Testis (tissue), 2 donors: ENCODE measurements at regions not wholly inside any gene's neighbourhood (a gene's known extent, or its start where the extent isn't known, plus 50 kb on each side); places are given as distances from the start of the nearest gene placed in this dataset.
"Not testable (repeated sequence)": the region's sequence is repeated elsewhere in the genome, so short reads cannot be mapped to it uniquely, and the experiment has no call there.

ENCODE experiments used
- DNase-seq: peaks from one replicate; pipeline ENCODE4 v3.0.0-alpha.2; 2019
- H3K27ac ChIP-seq, 2 donors: fragments of 200-600 bp; sonication (generic); one replicate each; pipeline ENCODE4 v1.5.1; 2019
- H3K27me3 ChIP-seq: fragments of 200-600 bp; sonication (generic); one replicate; pipeline ENCODE4 v1.5.1; 2019
- H3K36me3 ChIP-seq: fragments of 200-600 bp; sonication (generic); one replicate; pipeline ENCODE4 v1.5.1; 2017; ENCODE audit warnings: low read depth; ENCODE audit errors: missing control alignments
- H3K4me1 ChIP-seq: fragments of 200-600 bp; sonication (generic); one replicate; pipeline ENCODE4 v1.5.1; 2019
- H3K4me3 ChIP-seq, 2 donors: fragments of 200-600 bp; sonication (generic); one replicate each; pipeline ENCODE4 v1.5.1; 2017 to 2019
- H3K9me3 ChIP-seq: fragments of 200-600 bp; sonication (generic); one replicate; pipeline ENCODE4 v1.5.1; 2017
- CTCF ChIP-seq, 3 experiments: fragments of 450-650 bp in 2 of 3; fragments of 200-600 bp in 1 of 3; sonication (generic) in 1 of 3; IDR thresholded peaks; one replicate each; pipeline ENCODE4 v1.5.1; 2016 to 2019; ENCODE audit warnings: antibody characterized with exemption in 3 of 3, mild to moderate bottlenecking in 2 of 3, moderate library complexity in 1 of 3
- POLR2A ChIP-seq: fragments of 450-650 bp; IDR thresholded peaks from one replicate; pipeline ENCODE4 v1.6.1; 2017; ENCODE audit warnings: antibody characterized with exemption, mild to moderate bottlenecking, moderate library complexity
- WGBS, 2 donors: methylation state at CpG; one replicate each; pipeline ENCODE4 v1.1.5; 2018; 5-methylcytosine and 5-hydroxymethylcytosine counted together
- intact Hi-C: fragments of 100-400 bp; cut with DNase I; formaldehyde crosslinking; loops from one replicate; pipeline ENCODE4 v1.15.1; 2023; ENCODE audit warnings: low total_unique reads

GRCh38 chr12:68984796-68985573, 52.0 kb upstream of the CPM start:
- no peak for DNase-seq
- Histone ChIP-seq H3K36me3 (no peaks in the 10 kb centered on the region), H3K4me1 (no peaks in the 10 kb centered on the region), H3K27ac (no peak overlapping the region), H3K27me3 (no peaks in the 10 kb centered on the region), H3K4me3 (no peak overlapping the region), H3K9me3 (no peaks in the 10 kb centered on the region)
- intact Hi-C loops: no loop called here
- 77 to 85% methylated on average over 8 of the region's 8 CpGs for WGBS, 2 donors
- TF ChIP-seq CTCF (IDR thresholded peaks at IDR 0.05) (no peak), POLR2A (no peak)

GRCh38 chr12:68997526-68997925, 64.6 kb upstream of the CPM start:
- 90 to 94% methylated on average over 4 of the region's 4 CpGs for WGBS, 2 donors
- intact Hi-C loops, H3K36me3 ChIP-seq, DNase-seq, H3K27ac ChIP-seq, H3K4me1 ChIP-seq, H3K27me3 ChIP-seq, H3K9me3 ChIP-seq, H3K4me3 ChIP-seq: not testable (repeated sequence)

- Histone ChIP-seq H3K9me3 (no peaks in the 10 kb centered on the region), H3K4me1 (no peaks in the 10 kb centered on the region), H3K27ac (no peak overlapping the region), H3K36me3 (no peaks in the 10 kb centered on the region), H3K4me3 (no peak overlapping the region), H3K27me3 (no peaks in the 10 kb centered on the region)
- TF ChIP-seq CTCF (IDR thresholded peaks at IDR 0.05): no peak
- no peak for TF ChIP-seq POLR2A
- intact Hi-C loops: no loop called here
- WGBS, 2 donors: 52 to 58% methylated on average over 1 of the region's 1 CpG
- no peak for DNase-seq
These were observed 65.1 kb upstream of the CPM start for GRCh38 chr12:68998041-68998440.

- Histone ChIP-seq H3K27me3 (no peaks in the 10 kb centered on the region), H3K36me3 (no peaks in the 10 kb centered on the region), H3K27ac (no peak overlapping the region), H3K4me1 (no peaks in the 10 kb centered on the region), H3K4me3 (no peak overlapping the region), H3K9me3 (no peaks in the 10 kb centered on the region)
- DNase-seq: no peak
- no peak for TF ChIP-seq POLR2A
- no peak for TF ChIP-seq CTCF (IDR thresholded peaks at IDR 0.05)
- 88 to 91% methylated on average over 3 of the region's 3 CpGs for WGBS, 2 donors
- intact Hi-C loops: no loop called here
These were observed 67.1 kb upstream of the CPM start for GRCh38 chr12:69000074-69000473.

- TF ChIP-seq CTCF (IDR thresholded peaks at IDR 0.05) (no peak), POLR2A (no peak)
- Histone ChIP-seq H3K27ac (no peak overlapping the region), H3K36me3 (no peaks in the 10 kb centered on the region), H3K4me3 (no peak overlapping the region), H3K9me3 (no peaks in the 10 kb centered on the region), H3K4me1 (no peaks in the 10 kb centered on the region), H3K27me3 (no peaks in the 10 kb centered on the region)
- WGBS, 2 donors: 69 to 78% methylated on average over 2 of the region's 2 CpGs
- intact Hi-C loops: no loop called here
- no peak for DNase-seq
These were observed 67.7 kb upstream of the CPM start for GRCh38 chr12:69000540-69001243.
